Mucosa of descending colon (tissue), 3 donors: ENCODE measurements at regions not wholly inside any gene's neighbourhood (a gene's known extent, or its start where the extent isn't known, plus 50 kb on each side); places are given as distances from the start of the nearest gene placed in this dataset.

ENCODE experiments used
- ATAC-seq: fragments of 200-7000 bp; cut with Tn5 transposase; one replicate; pipeline ENCODE4 v1.9.1; 2020; ENCODE audit warnings: mild to moderate bottlenecking, moderate library complexity
- DNase-seq, 3 donors: peaks; one replicate each; pipeline ENCODE4 v3.0.0-alpha.2; 2020
- H3K36me3 ChIP-seq: fragments of 200-600 bp; one replicate; pipeline ENCODE4 v1.8.0; 2021; ENCODE audit warnings: low read depth, mild to moderate bottlenecking
- H3K4me1 ChIP-seq: fragments of 200-600 bp; one replicate; pipeline ENCODE4 v1.8.0; 2021; ENCODE audit warnings: low read depth, mild to moderate bottlenecking
- H3K4me3 ChIP-seq: fragments of 200-600 bp; one replicate; pipeline ENCODE4 v1.8.0; 2021; ENCODE audit warnings: mild to moderate bottlenecking
- H3K9me3 ChIP-seq: fragments of 200-600 bp; one replicate; pipeline ENCODE4 v1.8.0; 2021; ENCODE audit warnings: mild to moderate bottlenecking
- CTCF ChIP-seq: fragments of 200-600 bp; IDR thresholded peaks from one replicate; pipeline ENCODE4 v1.8.0; 2022; ENCODE audit warnings: antibody characterized with exemption, mild to moderate bottlenecking
- intact Hi-C, 2 donors: fragments of 100-400 bp; cut with DNase I in 1 of 2; cut with micrococcal nuclease in 1 of 2; formaldehyde crosslinking; loops; one replicate each; pipeline versions ENCODE4 v1.11.0 to v1.11.1; 2022; cut with DNase I, micrococcal nuclease
- donor health status: DM: no; HTN: no; CAD: no; lungs with moderate emphysema.
- donor health status: DM: no; HTN: no; CAD: no.
- donor health status: DM: no; HTN: yes; CAD: no.

DNA sequence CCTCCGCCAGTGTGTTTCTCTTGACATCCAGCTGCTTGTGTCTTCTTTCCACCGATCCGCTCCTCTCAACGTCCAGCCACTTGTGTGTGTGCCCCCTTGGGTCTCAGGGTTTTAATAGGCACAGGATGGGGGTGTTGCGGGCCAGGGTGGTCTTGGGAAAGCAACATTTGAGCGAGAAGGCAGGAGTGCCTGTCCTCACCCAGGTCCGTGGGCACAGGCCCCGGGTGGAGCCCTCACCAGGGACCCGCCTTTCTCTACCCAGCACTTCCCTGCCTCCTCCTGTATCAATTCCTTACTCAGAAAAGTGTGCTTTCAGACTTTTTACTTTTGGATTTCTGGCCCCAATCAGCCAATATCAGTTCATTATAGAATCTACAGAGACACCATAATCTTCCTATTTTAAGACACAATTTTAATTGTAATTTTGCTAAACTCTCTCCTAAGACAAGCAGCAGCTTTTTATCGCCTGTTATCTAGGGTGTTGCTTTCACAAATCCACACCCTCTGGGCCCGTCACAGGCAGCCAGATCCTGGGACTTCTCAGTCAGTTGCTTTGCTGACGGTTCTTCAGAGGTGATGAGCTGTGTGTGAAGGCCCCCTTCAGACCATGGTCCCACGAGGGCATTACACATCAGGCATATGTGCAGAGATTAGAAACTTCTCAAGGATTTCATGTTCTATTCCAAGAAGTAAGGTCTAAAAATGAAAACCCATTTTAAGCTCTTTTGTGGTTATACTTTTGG, 96.0 kb upstream of the FHL2 start:
- peak in 2 of 3 donors; percentile 59 to 62 for DNase-seq
- H3K4me3 ChIP-seq, result no peak overlapping the region
- H3K9me3 ChIP-seq, result no peaks in the 10 kb centered on the region
- intact Hi-C loops, result no loop called here
- no peaks in the 10 kb centered on the region for H3K4me1 ChIP-seq
- peak; percentile 63 for ATAC-seq
- no peak for TF ChIP-seq CTCF
- H3K36me3 ChIP-seq, result no peaks in the 10 kb centered on the region

GRCh38 chr2:105490956-105491355, 92.1 kb upstream of the FHL2 start:
- no peaks in the 10 kb centered on the region for H3K4me1 ChIP-seq
- no peak overlapping the region for H3K4me3 ChIP-seq
- no peaks in the 10 kb centered on the region for H3K9me3 ChIP-seq
- peak in 1 of 3 donors; percentile 57 for DNase-seq
- intact Hi-C loops, result no loop called here
- ATAC-seq, result peak; percentile 93
- no peak for TF ChIP-seq CTCF
- H3K36me3 ChIP-seq, result no peaks in the 10 kb centered on the region

DNA sequence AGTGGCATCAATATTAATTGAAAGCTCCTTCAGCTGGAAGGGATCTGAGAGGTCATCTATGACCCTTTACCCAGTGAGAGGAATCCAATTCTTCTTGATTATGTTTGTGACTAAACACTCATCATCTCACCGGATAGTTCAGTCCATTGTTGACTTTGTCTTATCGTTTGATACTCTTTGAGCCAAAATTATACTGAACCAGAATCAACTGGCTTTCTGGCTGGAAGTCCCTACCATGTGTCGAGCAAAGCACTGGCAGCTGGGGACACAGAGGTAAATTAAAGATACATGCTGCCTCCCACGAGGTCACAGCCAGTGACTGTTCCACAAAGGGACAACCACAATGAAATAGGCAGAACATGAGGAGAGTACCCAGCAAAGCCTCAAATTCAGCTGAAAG, 91.4 kb upstream of the FHL2 start:
- DNase-seq (no peak), ATAC-seq (peak; percentile 66)
- Histone ChIP-seq H3K36me3 (no peaks in the 10 kb centered on the region), H3K4me1 (no peaks in the 10 kb centered on the region), H3K9me3 (no peaks in the 10 kb centered on the region), H3K4me3 (no peak overlapping the region)
- no peak for TF ChIP-seq CTCF
- intact Hi-C loops, result no loop called here

DNA sequence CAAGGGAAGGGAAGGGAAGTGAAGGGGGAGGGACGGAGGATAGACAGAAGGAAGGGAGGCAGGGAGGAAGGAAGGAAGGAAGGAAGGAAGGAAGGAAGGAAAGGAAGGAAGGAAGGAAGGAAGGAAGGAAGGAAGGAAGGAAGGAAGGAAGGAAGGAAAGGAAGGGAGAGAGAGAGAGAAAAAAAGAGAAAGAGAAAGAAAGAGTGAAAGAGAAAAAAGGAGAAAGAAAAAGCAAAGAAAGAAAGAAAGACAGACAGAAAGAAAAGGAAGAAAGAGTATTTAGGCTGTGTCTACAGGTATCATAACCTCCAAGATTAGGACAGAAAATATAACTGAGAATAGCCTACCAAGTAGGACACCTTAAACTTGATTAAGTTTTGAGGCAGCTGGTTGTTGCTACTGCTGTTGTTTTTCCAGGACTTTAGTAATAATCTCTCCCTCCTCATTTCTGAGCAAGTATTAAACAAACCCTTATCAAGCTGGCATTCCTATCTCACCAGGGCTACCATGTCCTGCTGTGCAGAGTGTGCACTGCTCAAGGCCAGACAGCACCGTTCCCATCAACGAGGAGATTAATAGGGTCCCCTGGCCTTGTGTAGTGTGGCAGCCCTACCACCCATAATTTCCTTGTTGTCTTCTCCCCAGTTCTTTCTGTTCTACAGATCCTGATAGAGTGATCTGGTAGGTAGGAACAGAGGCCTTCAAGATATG, 90.5 kb upstream of the FHL2 start:
- Histone ChIP-seq H3K9me3 (no peaks in the 10 kb centered on the region), H3K4me1 (no peaks in the 10 kb centered on the region), H3K4me3 (no peak overlapping the region), H3K36me3 (no peaks in the 10 kb centered on the region)
- TF ChIP-seq CTCF, result no peak
- intact Hi-C loops, result no loop called here
- ATAC-seq (no peak), DNase-seq (no peak)

DNA sequence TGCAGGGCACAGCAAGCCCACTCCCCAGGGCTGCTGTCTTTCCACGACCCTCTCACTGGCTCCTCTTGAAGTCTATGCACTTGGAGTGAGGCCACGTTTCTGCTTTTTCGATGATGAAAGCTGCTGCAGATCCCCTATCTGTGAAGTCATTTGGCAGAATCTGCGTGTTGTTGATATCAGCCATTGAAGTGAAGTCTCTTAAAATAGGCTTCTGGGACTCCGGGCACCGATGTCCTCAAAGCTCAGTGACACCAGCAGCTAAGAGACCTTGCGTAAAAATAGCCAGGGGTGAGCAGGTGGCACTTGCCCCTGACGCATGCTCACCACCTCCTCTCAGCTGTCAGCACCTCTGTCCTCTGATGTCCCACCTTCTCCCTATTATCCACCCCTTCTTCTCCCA, 89.4 kb upstream of the FHL2 start:
- Histone ChIP-seq H3K4me3 (no peak overlapping the region), H3K9me3 (no peaks in the 10 kb centered on the region), H3K4me1 (no peaks in the 10 kb centered on the region), H3K36me3 (no peaks in the 10 kb centered on the region)
- no peak for TF ChIP-seq CTCF
- no peak for DNase-seq
- intact Hi-C loops, result no loop called here
- ATAC-seq, result no peak
